ENCODE measurements at regions not wholly inside any gene's neighbourhood (a gene's known extent, or its start where the extent isn't known, plus 50 kb on each side); places are given as distances from the start of the nearest gene placed in this dataset.

DNA sequence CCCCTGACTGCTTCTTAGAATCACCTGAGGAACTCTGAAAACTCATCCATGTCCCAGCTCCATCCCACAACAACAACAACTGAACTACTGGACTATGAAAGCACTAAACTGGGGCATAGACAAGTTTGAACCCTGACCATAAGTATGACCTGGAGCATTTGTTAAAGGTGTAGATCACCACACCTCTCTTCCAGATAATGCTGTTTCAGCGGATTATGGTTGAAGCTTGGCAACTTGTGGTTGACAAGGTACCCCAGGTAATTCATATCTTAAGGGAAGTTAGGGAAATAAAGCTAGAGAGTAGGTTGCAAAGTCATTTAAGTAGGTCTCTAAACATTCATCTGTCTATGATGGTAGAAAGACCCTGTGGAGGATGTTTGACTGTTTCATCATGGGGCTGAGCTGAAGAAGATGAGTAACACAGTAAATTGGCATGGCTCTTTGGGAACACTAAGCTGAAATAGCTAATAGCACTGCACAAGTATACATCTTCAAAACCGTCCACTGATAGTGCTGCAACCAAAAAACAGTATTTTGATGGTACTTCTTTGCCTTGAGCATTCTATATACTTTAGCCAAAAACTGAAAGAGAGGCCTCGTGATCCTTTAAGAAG is 80.2 kb downstream of the TMEM174 start:
- Histone ChIP-seq H3K9ac (ENCODE audit: low read depth, low read length) (no peak overlapping the region), H2AK9ac (replicated peaks; ENCODE audit: low read depth, low read length, poor library complexity) (no peak overlapping the region), H2BK5ac (ENCODE audit: low read depth, low read length, poor library complexity, severe bottlenecking) (no peak overlapping the region), H3K4ac (ENCODE audit: low read depth, low read length) (no peak overlapping the region), H3K27ac (ENCODE audit: insufficient read depth, low read length) (no peak overlapping the region), H3K18ac (ENCODE audit: low read depth, low read length) (no peak overlapping the region), H3K56ac (ENCODE audit: extremely low read depth, insufficient read depth, low read length) (no peak overlapping the region), H2AK5ac (ENCODE audit: low read depth, low read length) (no peak overlapping the region), H3K79me1 (ENCODE audit: low read depth in 1 of 2, low read length in 2 of 2) (no peaks in the 10 kb centered on the region), H3K27me3 (ENCODE audit: control insufficient read depth, insufficient read depth, low read length) (peaks cover 6% of the 10 kb centered on the region), H3K23ac (ENCODE audit: low read depth, low read length) (no peak overlapping the region), H3K14ac (replicated peaks; ENCODE audit: low read depth, low read length) (no peak overlapping the region), H3K4me1 (ENCODE audit: control insufficient read depth, insufficient read depth, low read length) (peaks cover 2% of the 10 kb centered on the region; the same call in 1 of the 2 replicates), H4K20me1 (ENCODE audit: insufficient read depth, low read length) (no peaks in the 10 kb centered on the region), H3K4me3 (ENCODE audit: insufficient read depth, low read depth, low read length) (no peak overlapping the region), H3K36me3 (ENCODE audit: control insufficient read depth, insufficient read depth, low read length) (no peaks in the 10 kb centered on the region), H3K4me2 (ENCODE audit: low read depth, low read length) (no peak overlapping the region), H2BK15ac (ENCODE audit: low read depth, low read length) (no peak overlapping the region), H4K5ac (ENCODE audit: low read depth, low read length) (no peak overlapping the region), H3K9me3 (ENCODE audit: control insufficient read depth, insufficient read depth, low read length) (peaks cover 3% of the 10 kb centered on the region), H4K91ac (ENCODE audit: insufficient read depth, low read depth, low read length) (no peak overlapping the region), H4K8ac (ENCODE audit: low read depth in 2 of 2, low read length in 2 of 2) (no peak overlapping the region), H2BK120ac (ENCODE audit: low read depth, low read length) (no peak overlapping the region), H3K9me1 (ENCODE audit: insufficient read depth, low read length) (no peaks in the 10 kb centered on the region), H2AFZ (replicated peaks; ENCODE audit: low read length, poor library complexity) (no peak overlapping the region), H2BK20ac (ENCODE audit: low read depth, low read length) (no peak overlapping the region)
- DNase-seq: peak; percentile 48
- dilution Hi-C loops (cut with HindIII; ENCODE audit: low sequenced_read_pairs, unreplicated experiment): no loop called here
- in situ Hi-C loops (cut with MboI; ENCODE audit: low sequenced_read_pairs): no loop called here
- ChIA-PET CTCF (no interaction called here), POLR2A (ENCODE audit: unreplicated experiment) (no interaction called here)
- WGBS, 2 experiments (ENCODE audit: extremely low coverage in 2 of 2, insufficient read length in 1 of 2): no CpG with 5 or more reads among the region's 3 CpGs
- intact Hi-C loops (cut with micrococcal nuclease): no loop called here
- no peak for ATAC-seq (ENCODE audit: low read depth)
- BruUV-seq (replicated peaks): no TSS peak
- no peak for TF ChIP-seq NFE2L2 (IDR thresholded peaks at IDR 0.05; ENCODE audit: low read depth, low read length)
- TF ChIP-seq MAZ (IDR thresholded peaks at IDR 0.05; ENCODE audit: borderline replicate concordance, low read depth, low read length): no peak
- TF ChIP-seq RAD21 (IDR thresholded peaks at IDR 0.05; ENCODE audit: low read length): no peak
- TF ChIP-seq MAFK (IDR thresholded peaks at IDR 0.05; ENCODE audit: low read depth, low read length): peak; percentile 60
- no peak for TF ChIP-seq MXI1 (IDR thresholded peaks at IDR 0.05; ENCODE audit: borderline replicate concordance, low read depth, low read length)

Measured in IMR-90 (cell line).